GM10248 (cell line): ENCODE measurements at regions not wholly inside any gene's neighbourhood (a gene's known extent, or its start where the extent isn't known, plus 50 kb on each side); places are given as distances from the start of the nearest gene placed in this dataset.
A peak's percentile ranks its signal among the peaks of the same experiment; 100 is the strongest.
"Not testable (repeated sequence)": the region's sequence is repeated elsewhere in the genome, so short reads cannot be mapped to it uniquely, and the experiment has no call there.

ENCODE experiments used
- CTCF ChIA-PET: fragments of 300-600 bp; sonication (Branson Sonifier 250); formaldehyde crosslinking; extraction: SDS; loops from one replicate; lab custom pipeline; 2021; ENCODE audit warnings: antibody characterized with exemption; lab: Yijun Ruan, JAX
- POLR2A ChIA-PET: fragments of 350-650 bp; sonication (Branson Sonifier 250); formaldehyde crosslinking; extraction: SDS; loops from one replicate; lab custom pipeline; 2020; ENCODE audit warnings: antibody characterized with exemption; lab: Yijun Ruan, JAX
- DNase-seq: peaks from one replicate; pipeline ENCODE4 v3.0.0; 2012; ENCODE audit errors: extremely low spot score
- TF ChIP-seq, protein P1 (sequence below): IDR thresholded peaks from 2 replicates; pipeline ENCODE4 v1.5.1; 2012; ENCODE audit warnings: mild to moderate bottlenecking, low read depth; ENCODE audit errors: extremely low read depth, missing control alignments, control extremely low read depth

DNA sequence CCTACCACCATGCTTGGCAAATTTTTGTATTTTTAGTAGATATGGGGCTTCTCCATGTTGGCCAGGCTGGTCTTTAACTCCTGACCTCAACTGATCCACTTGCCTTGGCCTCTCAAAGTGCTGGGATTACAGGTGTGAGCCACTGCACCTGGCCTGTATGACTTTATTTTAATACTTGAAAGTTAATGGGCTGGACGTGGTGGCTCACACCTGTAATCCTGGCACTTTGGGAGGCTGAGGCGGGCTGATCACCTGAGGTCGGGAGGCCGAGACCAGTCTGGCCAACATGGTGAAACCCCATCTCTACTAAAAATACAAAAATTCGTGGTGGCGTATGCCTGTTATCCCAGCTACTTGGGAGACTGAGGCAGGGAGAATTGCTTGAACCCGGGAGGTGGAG, 105.9 kb upstream of the TPTE start:
- POLR2A ChIA-PET, result not testable (repeated sequence)

DNA sequence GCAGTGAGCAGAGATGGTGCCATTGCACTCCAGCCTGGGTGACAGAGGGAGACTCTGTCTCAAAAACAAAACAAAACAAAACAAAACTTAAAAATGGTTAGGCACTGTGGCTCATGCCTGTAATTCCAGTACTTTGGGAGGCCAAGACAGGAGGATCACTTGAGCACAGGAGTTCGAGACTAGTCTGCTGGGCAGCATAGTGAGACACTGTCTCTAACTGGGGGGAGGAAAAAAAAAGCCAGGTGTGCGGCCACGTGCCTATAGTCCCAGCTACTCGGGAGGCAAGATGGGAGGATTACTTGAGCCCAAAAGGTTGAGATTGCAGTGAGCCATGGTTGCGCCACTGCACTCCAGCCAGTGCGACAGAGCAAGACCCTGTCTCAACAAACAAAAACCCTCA, 105.5 kb upstream of the TPTE start:
- POLR2A ChIA-PET, DNase-seq, CTCF ChIA-PET: not testable (repeated sequence)

More for the DNA sequence above, 105.9 kb upstream of the TPTE start:
- DNase-seq, CTCF ChIA-PET: not testable (repeated sequence)

DNA sequence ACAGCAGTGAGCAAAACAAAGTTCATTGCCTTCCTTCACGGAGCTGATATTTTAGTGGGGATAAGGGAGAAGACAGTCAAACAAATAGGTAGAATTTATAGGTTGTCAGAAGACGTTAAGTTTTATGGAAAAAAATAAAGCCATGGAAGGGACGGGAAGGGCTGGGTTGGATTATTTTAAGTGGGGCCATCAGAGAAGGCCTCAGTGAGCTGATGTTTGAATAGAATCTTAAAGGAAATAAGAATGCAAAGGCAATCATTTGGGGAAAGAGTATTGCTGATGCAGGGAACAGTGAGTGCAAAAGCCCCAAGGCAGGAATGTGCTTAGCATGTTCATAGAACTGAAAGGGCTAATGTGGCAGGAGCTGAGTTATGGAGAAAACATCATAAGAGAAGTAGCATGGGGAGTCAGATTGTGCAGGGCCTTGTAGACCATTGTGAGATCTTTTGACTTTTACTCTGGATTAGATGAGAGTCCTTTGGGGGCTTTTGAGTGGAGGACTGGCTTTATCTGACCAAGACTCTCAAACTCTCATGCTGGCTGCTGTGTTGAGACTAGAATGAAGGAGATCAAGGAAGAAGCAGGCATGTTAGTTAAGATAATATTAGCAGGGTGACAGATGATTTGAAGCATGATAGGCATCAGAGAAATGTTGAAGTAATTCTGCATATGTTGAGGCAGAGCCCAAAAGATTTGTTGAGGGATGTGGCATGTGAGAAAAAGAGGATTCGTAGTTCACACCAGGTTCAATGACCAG, 104.5 kb upstream of the TPTE start:
- peak; percentile 25 for DNase-seq
- POLR2A ChIA-PET, result not testable (repeated sequence)
- TF ChIP-seq, protein P1, sequence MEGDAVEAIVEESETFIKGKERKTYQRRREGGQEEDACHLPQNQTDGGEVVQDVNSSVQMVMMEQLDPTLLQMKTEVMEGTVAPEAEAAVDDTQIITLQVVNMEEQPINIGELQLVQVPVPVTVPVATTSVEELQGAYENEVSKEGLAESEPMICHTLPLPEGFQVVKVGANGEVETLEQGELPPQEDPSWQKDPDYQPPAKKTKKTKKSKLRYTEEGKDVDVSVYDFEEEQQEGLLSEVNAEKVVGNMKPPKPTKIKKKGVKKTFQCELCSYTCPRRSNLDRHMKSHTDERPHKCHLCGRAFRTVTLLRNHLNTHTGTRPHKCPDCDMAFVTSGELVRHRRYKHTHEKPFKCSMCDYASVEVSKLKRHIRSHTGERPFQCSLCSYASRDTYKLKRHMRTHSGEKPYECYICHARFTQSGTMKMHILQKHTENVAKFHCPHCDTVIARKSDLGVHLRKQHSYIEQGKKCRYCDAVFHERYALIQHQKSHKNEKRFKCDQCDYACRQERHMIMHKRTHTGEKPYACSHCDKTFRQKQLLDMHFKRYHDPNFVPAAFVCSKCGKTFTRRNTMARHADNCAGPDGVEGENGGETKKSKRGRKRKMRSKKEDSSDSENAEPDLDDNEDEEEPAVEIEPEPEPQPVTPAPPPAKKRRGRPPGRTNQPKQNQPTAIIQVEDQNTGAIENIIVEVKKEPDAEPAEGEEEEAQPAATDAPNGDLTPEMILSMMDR, result peak; percentile 7
- CTCF ChIA-PET, result interaction anchor here (2.6 kb wide), 1 partner anchor 14 kb away, joined by 17 read pairs; no protein-coding TSS in a partner anchor

DNA sequence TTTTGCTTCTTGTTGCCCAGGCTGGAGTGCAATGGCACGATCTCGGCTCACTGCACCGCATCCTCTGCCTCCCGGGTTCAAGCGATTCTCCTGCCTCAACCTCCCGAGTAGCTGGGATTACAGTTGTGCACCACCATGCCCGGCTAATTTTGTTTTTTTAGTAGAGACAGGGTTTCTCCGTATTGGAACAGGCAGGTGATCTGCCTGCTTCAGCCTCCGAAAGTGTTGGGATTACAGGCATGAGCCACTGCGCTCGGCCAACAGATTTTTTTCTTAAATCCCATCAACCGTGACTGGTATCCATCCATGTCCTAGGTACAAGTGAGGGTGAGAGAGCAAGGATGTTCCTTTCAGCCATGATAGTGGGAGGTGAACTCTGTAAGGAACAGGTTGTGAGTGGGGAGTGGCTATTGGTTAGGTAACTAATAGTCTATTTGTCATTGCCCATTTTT, 103.8 kb upstream of the TPTE start:
- CTCF ChIA-PET, result interaction anchor here (2.6 kb wide), 1 partner anchor 13 kb away, joined by 17 read pairs; no protein-coding TSS in a partner anchor
- DNase-seq, result peak; percentile 38
- POLR2A ChIA-PET, result not testable (repeated sequence)

DNA sequence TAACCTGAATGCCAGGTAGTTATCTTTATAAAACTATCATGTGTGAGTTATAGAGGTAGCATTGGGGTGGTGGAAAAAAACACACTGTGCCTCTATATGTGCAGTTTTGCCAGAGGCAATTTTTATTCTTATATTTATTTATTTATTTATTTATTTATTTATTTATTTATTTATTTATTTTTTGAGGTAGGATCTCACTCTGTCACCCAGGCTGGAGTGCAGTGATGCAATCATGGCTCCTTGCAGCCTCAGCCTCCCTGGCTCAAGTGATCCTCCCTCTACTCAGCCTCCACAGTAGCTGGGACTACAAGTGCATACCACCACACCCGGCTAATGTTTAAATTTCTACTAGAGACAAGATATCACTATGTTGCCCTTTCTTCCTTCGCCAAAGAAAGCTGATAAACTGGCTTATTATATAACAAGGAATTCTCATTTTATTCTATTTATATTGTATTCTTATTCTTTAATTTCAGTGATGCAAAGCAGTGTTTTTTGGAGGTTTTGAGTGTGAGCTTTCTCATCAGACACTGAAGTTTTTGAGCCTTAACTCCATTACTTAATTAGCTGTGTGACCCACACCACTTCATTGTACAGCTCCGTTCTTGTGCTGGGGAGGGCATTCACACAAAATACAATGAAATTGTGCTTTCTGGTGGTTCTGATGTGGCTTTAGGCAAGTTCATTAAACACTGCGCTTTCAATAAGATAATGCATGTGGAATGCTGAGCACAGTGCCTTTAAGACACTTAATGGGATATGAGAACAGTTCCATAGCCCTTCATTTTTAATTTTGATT, 102.9 kb upstream of the TPTE start:
- POLR2A ChIA-PET, result not testable (repeated sequence)
- peak; percentile 11 for DNase-seq
- CTCF ChIA-PET, result interaction anchor here (2.6 kb wide), 1 partner anchor 12 kb away, joined by 17 read pairs; no protein-coding TSS in a partner anchor

DNA sequence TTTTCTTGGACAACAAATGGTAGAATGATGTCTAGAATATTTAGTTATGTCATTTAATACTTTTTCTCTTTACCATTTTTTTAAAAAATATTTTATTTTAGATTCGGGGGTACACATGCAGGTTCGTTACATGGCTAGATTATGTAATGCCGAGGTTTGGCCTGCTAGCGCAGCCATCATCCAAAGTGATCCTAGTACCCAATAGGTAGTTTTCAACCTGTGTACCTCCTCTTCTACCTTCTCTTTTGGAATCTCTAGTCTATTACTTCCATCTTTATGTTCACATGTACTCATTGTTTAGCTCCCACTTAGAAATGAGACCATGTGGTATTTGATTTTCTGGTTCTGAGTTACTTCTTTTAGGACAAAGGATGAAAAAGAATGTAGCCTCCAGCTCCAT, 100.2 kb upstream of the TPTE start:
- POLR2A ChIA-PET, DNase-seq, CTCF ChIA-PET: not testable (repeated sequence)

DNA sequence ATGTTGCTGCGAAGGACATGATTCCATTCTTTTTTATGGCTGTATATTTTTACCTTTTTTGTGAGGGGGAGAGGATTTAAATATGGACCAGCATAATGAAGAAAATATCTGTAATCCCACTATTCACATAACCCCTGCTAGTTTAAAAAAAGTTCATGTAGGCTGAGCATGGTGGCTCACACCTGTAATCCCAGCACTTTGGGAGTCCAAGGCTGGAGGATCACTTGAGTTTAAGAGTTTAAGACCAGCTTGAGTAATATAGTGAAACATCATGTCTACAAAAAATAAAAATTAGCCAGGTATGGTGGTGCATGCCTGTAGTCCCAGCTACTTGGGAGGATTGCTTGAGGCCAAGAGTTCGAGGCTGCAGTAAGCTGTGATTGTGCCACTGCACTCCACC, 99.8 kb upstream of the TPTE start:
- DNase-seq, POLR2A ChIA-PET, CTCF ChIA-PET: not testable (repeated sequence)

DNA sequence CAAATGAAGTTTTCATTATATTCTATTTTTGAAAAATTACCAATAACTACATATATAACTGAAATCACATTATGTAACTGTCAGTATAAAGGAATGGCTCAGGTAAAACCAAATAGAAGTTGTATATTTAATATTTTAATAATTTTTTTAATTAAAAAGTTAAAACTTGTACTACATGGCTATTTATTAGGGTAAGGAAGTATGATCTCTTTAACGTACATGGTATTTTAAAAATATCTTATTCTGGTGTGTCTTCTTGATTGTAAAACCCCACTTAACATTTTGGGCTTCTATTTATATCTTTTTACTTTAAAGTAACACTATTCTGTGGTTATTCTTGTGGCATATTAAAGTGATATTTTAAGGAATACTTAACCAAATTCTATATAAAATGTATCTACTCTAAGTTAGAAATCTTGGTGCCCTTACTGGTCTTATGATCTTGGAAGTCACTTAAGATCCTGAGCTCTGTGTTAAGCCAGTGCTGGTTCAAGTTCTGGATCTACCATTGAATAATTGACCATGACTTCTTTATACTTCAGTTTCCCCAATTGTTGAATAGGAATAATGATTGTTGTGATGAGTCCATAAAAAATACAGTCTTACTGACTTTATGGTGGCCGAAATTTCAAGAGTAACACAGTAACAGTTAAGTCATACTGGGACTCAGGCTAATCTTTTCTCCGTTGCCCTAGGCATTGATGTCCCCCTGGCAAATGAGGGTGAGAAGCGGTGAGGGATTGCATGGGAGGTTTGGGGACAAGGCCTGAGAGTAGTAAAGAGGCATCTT, 97.1 kb upstream of the TPTE start:
- POLR2A ChIA-PET, CTCF ChIA-PET: not testable (repeated sequence)
- peak; percentile 47 for DNase-seq

DNA sequence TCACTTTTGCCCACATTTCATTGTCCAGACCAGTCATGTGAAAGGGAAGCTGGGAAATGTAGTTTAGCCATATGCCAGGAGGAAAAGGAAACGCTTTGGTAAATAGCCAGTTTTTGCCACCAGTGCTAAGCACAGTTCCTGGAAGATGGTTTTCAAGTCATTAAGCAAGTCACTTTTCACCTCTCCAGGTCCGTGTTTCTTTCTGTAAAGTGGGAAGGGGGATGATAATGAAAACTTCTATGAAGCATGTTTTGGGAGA, 96.6 kb upstream of the TPTE start:
- POLR2A ChIA-PET, DNase-seq, CTCF ChIA-PET: not testable (repeated sequence)

DNA sequence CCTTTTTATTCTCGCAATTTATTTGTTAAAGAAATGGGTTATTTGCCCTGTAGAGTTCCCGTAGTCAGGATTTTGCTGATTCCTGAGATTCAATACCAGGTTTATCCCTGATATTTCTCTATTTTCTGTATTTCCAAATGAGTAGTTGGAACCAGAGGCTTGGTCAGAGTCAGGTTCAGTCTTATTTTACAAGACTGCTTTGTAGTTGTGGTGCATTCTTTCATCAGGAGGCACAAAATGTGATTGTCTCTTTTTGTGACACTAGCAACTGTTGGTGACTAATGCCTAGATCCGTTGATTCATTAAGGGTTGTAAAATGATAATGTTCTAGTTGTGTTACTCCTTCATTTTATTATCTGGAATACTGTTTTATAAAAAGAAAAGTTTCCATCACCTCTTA, 95.5 kb upstream of the TPTE start:
- peak; percentile 27 for DNase-seq
- POLR2A ChIA-PET, result no interaction called here
- CTCF ChIA-PET, result no interaction called here
- TF ChIP-seq, protein P1, result no peak

DNA sequence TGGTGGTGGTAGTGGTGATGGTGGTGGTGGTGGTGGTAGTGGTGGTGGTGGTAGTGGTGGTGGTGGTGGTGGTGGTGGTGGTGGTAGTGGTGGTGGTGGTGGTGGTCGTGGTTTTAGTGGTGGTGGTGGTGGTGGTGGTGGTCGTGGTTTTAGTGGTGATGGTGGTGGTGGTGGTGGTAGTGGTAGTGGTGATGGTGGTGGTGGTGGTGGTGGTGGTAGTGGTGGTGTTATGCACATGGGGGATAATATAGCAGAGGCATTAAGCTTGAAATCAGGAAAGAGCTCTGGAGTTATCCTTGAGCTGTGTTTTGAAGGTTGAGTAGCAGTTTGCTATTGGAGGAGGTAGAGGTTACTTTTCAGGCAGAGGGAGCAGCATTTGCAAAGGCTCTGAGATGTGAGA, 94.6 kb upstream of the TPTE start:
- CTCF ChIA-PET, POLR2A ChIA-PET: not testable (repeated sequence)

DNA sequence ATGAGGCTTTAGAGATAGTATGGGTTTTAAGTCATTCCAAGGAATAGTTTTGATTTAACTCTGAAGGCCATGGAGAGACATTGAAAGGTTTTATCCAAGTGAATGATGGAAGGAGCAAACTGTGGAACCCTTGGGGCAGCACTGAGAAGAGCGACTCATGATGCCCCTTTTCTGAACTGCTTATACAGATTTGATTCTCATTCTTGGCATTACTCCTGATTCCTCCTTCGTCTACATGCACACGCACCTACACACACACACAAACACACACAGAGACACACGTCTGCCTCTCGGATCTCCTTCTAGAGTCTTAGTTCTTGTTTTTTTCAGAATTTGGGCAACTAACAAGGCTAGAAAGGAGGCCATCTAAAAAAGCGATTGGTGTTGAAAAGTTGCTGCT, 94.1 kb upstream of the TPTE start:
- DNase-seq, result peak; percentile 46
- POLR2A ChIA-PET, CTCF ChIA-PET: not testable (repeated sequence)

More for the DNA sequence above, 94.6 kb upstream of the TPTE start:
- peak; percentile 12 for DNase-seq

DNA sequence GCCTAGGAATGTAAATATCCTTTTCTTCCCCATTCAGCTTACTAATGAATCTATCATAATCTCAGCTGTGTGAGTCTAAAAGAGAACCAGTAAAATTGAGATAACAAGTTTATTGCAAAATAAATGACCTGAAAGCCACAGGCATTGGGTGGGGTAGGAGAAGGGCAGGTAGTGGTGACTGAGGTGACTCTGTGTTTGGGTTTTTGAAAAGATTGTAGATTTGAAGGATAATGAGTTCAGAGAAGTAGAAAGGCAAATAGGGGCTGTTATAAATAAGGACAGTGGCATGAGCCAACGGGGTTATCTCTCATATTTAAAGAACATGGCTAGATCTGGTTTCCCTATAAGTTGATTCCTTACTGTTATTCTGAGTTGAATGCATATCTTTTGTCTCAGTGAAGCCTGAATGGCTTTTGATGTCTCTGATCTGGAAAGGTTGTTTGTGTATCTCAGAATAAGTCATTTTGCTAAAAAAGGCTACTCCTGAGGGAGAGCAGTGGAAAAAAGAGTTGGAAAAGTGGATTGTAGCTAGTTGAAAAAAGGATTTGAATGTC, 92.3 kb upstream of the TPTE start:
- CTCF ChIA-PET, result interaction anchor here (3.0 kb wide), 1 partner anchor 11 kb away, joined by 17 read pairs; no protein-coding TSS in a partner anchor

More for the DNA sequence above, 92.3 kb upstream of the TPTE start:
- POLR2A ChIA-PET, result not testable (repeated sequence)
- DNase-seq, result peak; percentile 18
